ENCODE measurements at regions not wholly inside any gene's neighbourhood (a gene's known extent, or its start where the extent isn't known, plus 50 kb on each side); places are given as distances from the start of the nearest gene placed in this dataset.

GRCh38 chr5:101296477-101296876, 393.4 kb upstream of the ST8SIA4 start:
- Histone ChIP-seq H3K56ac (ENCODE audit: insufficient read length, low read depth, low read length) (no peak overlapping the region), H3K79me1 (ENCODE audit: insufficient read depth, low read depth, low read length, poor library complexity, severe bottlenecking) (no peaks in the 10 kb centered on the region), H3K18ac (ENCODE audit: insufficient read length, low read depth, low read length) (no peak overlapping the region), H3T11ph (ENCODE audit: low read length) (no peak overlapping the region), H3K14ac (ENCODE audit: insufficient read depth, low read length) (no peak overlapping the region), H3K27me3 (ENCODE audit: insufficient read depth, low read length) (no peaks in the 10 kb centered on the region), H2AK5ac (ENCODE audit: insufficient read length, low read length) (no peak overlapping the region), H3K4ac (ENCODE audit: low read depth, low read length) (no peak overlapping the region), H4K20me1 (ENCODE audit: control insufficient read depth, insufficient read depth, insufficient read length) (no peaks in the 10 kb centered on the region), H2BK20ac (ENCODE audit: low read depth, low read length, poor library complexity, severe bottlenecking) (no peak overlapping the region), H2AFZ (ENCODE audit: low read length) (no peak overlapping the region), H2BK12ac (ENCODE audit: insufficient read length, low read depth, low read length) (no peak overlapping the region), H3K4me2 (ENCODE audit: insufficient read depth, insufficient read length, low read length) (no peak overlapping the region), H3K27ac (ENCODE audit: insufficient read length, low read depth, low read length) (no peak overlapping the region), H3K9me3 (ENCODE audit: control insufficient read depth, low read depth, low read length) (no peaks in the 10 kb centered on the region), H4K5ac (ENCODE audit: insufficient read length, low read depth, low read length) (no peak overlapping the region), H3K79me2 (ENCODE audit: insufficient read depth, low read length) (no peaks in the 10 kb centered on the region), H4K91ac (ENCODE audit: insufficient read length, low read depth, low read length) (no peak overlapping the region), H3K4me1 (ENCODE audit: insufficient read depth, low read length) (no peaks in the 10 kb centered on the region), H3K9ac (ENCODE audit: extremely low read depth, insufficient read length, low read length) (no peak overlapping the region), H2BK5ac (ENCODE audit: insufficient read length, low read length) (no peak overlapping the region), H3K23me2 (ENCODE audit: insufficient read length, low read depth, low read length, poor library complexity, severe bottlenecking) (no peaks in the 10 kb centered on the region), H4K8ac (replicated peaks; ENCODE audit: insufficient read length, low read depth, low read length) (no peak overlapping the region), H3K23ac (ENCODE audit: insufficient read length, low read depth, low read length) (no peak overlapping the region), H2BK120ac (ENCODE audit: low read depth, low read length, poor library complexity, severe bottlenecking) (no peak overlapping the region), H2BK15ac (ENCODE audit: low read depth, low read length) (no peak overlapping the region)
- no peak overlapping the region for H3K4me3 Mint-ChIP-seq
- no peaks in the 10 kb centered on the region for H3K9me3 Mint-ChIP-seq
- no peak overlapping the region for H3K27ac Mint-ChIP-seq
- H3K27me3 Mint-ChIP-seq (ENCODE audit: low read depth) = no peaks in the 10 kb centered on the region
- H3K4me1 Mint-ChIP-seq = no peaks in the 10 kb centered on the region
- TF ChIP-seq, protein P1, sequence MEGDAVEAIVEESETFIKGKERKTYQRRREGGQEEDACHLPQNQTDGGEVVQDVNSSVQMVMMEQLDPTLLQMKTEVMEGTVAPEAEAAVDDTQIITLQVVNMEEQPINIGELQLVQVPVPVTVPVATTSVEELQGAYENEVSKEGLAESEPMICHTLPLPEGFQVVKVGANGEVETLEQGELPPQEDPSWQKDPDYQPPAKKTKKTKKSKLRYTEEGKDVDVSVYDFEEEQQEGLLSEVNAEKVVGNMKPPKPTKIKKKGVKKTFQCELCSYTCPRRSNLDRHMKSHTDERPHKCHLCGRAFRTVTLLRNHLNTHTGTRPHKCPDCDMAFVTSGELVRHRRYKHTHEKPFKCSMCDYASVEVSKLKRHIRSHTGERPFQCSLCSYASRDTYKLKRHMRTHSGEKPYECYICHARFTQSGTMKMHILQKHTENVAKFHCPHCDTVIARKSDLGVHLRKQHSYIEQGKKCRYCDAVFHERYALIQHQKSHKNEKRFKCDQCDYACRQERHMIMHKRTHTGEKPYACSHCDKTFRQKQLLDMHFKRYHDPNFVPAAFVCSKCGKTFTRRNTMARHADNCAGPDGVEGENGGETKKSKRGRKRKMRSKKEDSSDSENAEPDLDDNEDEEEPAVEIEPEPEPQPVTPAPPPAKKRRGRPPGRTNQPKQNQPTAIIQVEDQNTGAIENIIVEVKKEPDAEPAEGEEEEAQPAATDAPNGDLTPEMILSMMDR (conservative IDR thresholded peaks at IDR 0.05) = no peak
- no peak for DNase-seq
- H3K36me3 Mint-ChIP-seq (ENCODE audit: insufficient read depth in 1 of 3, low read depth in 3 of 3) = no peaks in the 10 kb centered on the region

All from H9 (cell line).